Stimulated activated CD8-positive, alpha-beta memory T cell treated with anti-CD3 and anti-CD28 coated beads, Interleukin-12 subunit alpha, Interleukin-12 subunit beta, amount 100 ng/mL, for 1 hour (primary cell): ENCODE measurements at regions not wholly inside any gene's neighbourhood (a gene's known extent, or its start where the extent isn't known, plus 50 kb on each side); places are given as distances from the start of the nearest gene placed in this dataset.

Experiments
- DNase-seq: peaks from one replicate; pipeline ENCODE4 v3.0.0-alpha.2; 2020; ENCODE audit warnings: low read depth

DNA sequence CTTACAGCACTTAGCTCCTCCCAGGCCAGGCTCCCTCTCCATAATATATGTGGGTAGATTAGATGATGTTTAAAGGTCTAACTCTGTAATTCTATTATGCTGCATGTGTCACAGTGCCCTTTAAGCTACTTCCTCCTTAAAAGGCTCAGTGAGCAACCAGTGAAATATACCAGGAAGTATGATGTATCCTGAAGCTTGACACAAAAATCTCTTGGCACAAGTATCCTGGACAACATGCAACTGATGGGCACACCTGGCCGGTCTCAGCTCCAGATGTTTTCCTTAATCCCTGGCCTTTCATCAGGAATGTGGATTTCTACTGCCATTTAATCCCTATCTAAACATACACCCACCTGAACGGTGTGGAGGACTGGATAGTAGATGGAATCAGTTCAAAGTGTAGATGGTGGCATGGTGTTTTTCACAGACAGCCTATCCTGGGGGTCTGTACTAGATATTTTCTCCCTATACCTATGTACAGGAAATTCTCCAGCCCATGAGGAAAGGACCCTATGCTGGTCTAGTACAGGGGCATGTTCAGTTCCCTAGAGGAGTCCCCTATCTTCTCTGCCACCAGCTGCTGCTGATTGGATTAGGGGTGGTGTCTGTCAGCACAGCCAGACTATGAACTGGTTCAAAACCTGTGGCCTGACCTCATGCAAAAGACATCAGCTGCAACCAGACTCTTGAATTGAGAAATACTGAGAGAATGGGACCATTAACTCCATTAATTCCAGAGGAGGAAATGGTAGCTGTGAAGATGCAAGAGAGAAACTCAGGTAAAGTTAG lies 59.4 kb upstream of the CITED2 start:
- no peak for DNase-seq

DNA sequence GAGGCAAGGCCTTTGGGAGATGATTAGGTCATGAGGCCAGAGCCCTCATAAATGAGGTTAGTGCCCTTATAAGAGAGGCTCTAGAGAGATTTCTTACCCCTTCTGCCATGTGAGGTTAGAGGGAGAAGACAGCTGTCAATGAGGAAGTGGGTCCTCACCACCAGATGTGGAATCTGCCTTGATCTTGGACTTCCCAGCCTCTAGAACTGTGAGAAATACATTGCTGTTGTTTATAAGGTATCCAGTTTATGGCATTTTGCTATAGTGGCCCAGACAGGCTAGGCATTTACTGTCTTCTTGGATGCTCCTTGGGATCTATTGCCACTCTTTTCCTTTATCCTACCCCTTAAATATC lies 57.1 kb upstream of the CITED2 start:
- DNase-seq: no peak

DNA sequence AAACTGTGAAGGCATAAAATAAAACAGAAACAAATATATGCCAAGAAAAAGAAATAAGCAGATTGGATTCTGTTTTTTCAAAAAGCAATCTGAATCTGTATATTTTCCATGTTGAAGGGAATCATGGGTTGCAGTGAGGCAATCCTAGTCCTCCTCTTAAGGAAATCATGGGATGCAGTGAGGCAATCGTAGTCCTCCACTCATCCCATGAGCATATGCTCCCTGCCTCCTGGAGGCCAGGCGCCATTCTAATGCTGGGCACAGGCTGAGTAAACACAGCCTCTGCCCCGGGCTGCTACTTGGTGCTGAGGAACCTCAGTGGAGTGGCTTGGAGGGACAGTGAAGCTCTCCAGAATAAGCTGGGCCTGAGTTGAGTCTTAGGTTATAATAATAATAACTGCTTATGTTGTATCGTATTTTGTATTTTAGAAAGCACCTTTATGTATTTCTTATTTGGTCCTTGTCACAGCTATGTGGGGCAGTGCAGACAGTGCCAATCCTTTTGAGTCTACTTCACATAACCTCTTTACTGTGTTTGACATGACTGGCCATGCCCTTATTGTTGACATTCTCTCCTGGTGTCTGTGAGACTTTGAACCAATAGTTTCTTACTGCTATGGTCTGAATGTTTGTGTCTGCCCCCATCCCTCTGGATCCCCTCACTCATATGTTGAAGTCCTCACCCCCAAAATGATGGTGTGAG lies 56.6 kb upstream of the CITED2 start:
- no peak for DNase-seq

DNA sequence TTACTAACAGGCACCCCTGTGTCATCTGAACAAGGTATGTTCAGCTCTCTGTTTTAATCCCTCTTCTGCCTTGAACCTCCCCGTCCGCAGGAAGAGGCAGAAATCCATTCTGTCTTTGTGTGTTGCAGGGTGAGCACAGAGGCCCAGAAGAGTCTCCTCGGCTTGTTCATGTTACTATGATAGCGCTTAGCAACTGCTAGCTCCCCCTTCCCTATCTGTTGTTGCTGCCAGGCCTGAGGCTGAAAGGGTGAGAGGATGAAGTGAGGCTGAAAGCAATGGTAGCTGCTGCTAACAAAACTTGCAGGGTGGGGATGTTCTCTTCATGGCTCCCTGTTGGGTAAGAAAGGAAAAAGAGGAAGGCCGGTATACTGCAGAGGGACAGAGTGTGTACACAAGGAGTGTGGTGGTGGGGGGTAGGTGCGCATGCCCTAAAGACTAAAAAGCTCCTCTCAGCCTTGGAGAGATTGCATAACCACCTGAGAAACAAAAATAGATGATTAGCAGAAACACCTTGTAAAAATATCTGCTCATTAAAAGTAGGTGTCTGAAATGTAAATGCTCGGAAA lies 55.2 kb upstream of the CITED2 start:
- no peak for DNase-seq

DNA sequence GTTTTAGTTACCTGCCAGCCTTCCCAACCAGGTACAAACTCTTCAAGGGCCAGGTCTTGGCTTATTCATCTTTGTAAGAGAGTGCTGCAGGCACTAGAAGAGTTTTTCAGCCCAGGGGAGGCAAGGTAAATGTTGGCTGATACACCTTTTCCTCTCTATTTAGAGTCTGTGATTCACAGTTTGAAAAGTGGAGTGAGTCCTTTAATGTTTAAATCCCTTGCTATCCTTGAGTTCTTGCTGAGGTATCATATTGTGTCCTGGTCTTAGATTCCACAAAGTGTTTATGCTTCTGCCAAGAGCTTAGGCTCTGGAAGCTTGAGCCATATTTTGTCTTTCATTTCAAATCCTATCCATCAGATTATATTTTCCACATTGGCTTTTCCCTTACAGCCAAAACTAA lies 52.8 kb upstream of the CITED2 start:
- DNase-seq: no peak

DNA sequence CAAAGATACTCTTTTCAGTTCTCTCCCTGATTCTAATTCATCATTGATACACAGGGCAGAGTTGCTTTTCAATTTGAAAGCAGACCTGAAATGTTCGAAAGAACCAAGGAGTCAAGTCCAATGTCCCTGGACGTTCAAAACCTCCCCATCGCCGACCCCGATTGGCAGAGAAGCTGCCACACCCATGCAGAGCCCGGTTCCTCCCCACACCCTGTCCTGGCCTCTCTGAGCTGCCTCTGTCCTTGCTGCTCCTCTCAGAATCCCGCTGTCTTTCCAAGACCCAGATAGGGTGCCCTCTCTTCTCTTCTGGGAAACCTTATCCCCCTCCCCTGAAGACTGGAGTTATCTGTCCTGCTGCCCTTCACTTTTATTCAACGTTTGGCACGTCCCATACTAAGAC lies 52.3 kb upstream of the CITED2 start:
- no peak for DNase-seq

DNA sequence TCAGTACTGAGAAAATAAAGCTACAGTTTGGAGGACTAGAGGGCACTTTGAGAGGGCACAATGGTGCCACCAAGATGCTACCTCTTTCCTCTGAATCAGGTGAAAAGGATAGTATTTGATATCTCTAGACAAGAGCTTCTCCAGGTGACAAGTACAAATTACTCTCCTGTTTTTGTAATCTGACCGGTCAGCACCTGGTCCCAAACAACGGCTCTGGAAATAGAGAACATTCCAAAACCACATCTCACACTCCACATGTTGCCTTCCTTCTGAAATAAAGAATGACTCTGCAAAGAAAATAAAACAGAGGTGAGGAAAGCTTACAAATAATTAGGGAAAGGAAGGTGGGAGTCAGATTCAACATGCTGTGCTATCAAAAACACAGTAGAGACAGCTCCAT lies 51.3 kb upstream of the CITED2 start:
- DNase-seq: no peak

DNA sequence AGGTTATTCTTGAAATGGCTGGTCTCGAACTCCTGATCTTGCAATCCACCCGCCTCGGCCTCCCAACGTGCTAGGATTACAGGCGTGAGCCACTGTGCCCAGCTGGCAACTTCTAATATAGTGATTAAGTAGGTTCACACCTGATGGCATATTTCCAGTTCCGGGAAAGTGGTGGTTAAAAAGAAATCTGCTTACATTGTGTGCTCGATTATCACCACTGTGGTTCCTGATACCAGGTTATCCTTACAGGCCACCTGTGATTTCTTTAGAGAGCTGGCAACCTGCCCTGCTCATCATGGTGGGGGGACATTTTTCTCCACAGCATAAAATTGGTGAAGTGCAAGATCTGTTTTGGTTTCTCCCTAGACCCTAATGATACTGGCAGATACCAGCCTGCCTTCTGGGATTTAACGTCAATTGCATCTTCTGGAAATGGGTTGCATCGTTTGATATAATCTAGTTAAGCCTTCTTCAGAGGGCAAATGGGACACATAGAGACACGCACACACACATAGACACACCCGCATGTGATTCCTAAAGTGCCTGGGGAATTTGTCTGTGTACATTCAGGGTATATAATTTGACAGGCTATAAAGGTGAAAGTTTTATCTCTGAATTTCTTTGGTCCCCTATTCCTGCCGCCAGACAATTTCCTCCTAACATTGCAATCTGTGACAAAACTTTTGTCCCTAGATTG lies 49.7 kb upstream of the CITED2 start:
- DNase-seq: no peak
